ENCODE measurements at regions not wholly inside any gene's neighbourhood (a gene's known extent, or its start where the extent isn't known, plus 50 kb on each side); places are given as distances from the start of the nearest gene placed in this dataset.

GRCh38 chr11:92410526-92410925 lies 185.9 kb downstream of the FAT3 start:
- intact Hi-C loops (cut with micrococcal nuclease; ENCODE audit: unreplicated experiment) = no loop called here
- no peak overlapping the region for H3K4me3 ChIP-seq (replicated peaks in 1 of 3; ENCODE audit: insufficient read depth in 1 of 3, low read depth in 2 of 3, low read length in 3 of 3)
- no peak overlapping the region for H3K4me2 ChIP-seq (ENCODE audit: low read depth, low read length)
- H3K27ac ChIP-seq (ENCODE audit: extremely low read length, insufficient read depth, low read length) = no peak overlapping the region
- 90% methylated on average over 1 of the region's 1 CpG for WGBS (ENCODE audit: low lambda C conversion rate)
- FAIRE-seq (no peak), ATAC-seq (no peak), DNase-seq (ENCODE audit: low spot score) (no peak)
- no peaks in the 10 kb centered on the region for H3K27me3 ChIP-seq (ENCODE audit: control insufficient read depth in 1 of 2, insufficient read depth in 2 of 2, low read length in 2 of 2)
- no peaks in the 10 kb centered on the region for H3K36me3 ChIP-seq (replicated peaks in 1 of 2; ENCODE audit: control insufficient read depth in 1 of 2, insufficient read depth in 2 of 2, low read length in 2 of 2)
- H3K9me3 ChIP-seq (ENCODE audit: low read length) = no peaks in the 10 kb centered on the region
- no peaks in the 10 kb centered on the region for H4K20me1 ChIP-seq (ENCODE audit: insufficient read depth, low read length)
- H3K79me2 ChIP-seq (ENCODE audit: insufficient read depth, low read length) = no peaks in the 10 kb centered on the region
- POLR2A ChIA-PET = no interaction called here
- no peak for TF ChIP-seq NFKBIZ (CRISPR knock-in tag; IDR thresholded peaks at IDR 0.05)
- TF ChIP-seq ZNF563 (CRISPR knock-in tag; IDR thresholded peaks at IDR 0.05) = no peak
- no peak for TF ChIP-seq ZFP62 (CRISPR knock-in tag; IDR thresholded peaks at IDR 0.05)
- no peak for TF ChIP-seq ZNF720 (CRISPR knock-in tag; IDR thresholded peaks at IDR 0.05)
- no peak for TF ChIP-seq ZNF672 (CRISPR knock-in tag; IDR thresholded peaks at IDR 0.05)
- no peak for TF ChIP-seq AGO2 (optimal IDR thresholded peaks at IDR 0.05; ENCODE audit: low read depth, low read length)
- no peak for TF ChIP-seq MBD4 (IDR thresholded peaks at IDR 0.05; ENCODE audit: borderline replicate concordance, low read length)
- TF ChIP-seq IKZF4 (CRISPR knock-in tag; IDR thresholded peaks at IDR 0.05; ENCODE audit: borderline replicate concordance, low read depth, not compliant biosample characterization) = no peak
- no peak for TF ChIP-seq ZFP36 (IDR thresholded peaks at IDR 0.05; ENCODE audit: borderline replicate concordance, low read depth, low read length, partially characterized antibody)
- no peak for TF ChIP-seq CHD2 (IDR thresholded peaks at IDR 0.05; ENCODE audit: low read depth, low read length)
- TF ChIP-seq CAMTA2 (CRISPR knock-in tag; IDR thresholded peaks at IDR 0.05; ENCODE audit: borderline replicate concordance) = no peak
- TF ChIP-seq UBTF (CRISPR knock-in tag; IDR thresholded peaks at IDR 0.05) = no peak
- no peak overlapping the region for H2AFZ ChIP-seq (ENCODE audit: low read length)
- no peak overlapping the region for H3K9ac ChIP-seq (ENCODE audit: insufficient read depth, low read depth, low read length)
- in situ Hi-C loops (cut with HindIII; ENCODE audit: extremely low pct_ligation_motif_present, low pct_unique_long_range_greater_than_20kb) = no loop called here
- BruUV-seq (replicated peaks) = no TSS peak
- CTCF ChIA-PET (ENCODE audit: low intra/inter-chr PET ratio, low total read pairs) = no interaction called here
- H3K4me1 ChIP-seq (ENCODE audit: insufficient read depth, low read length) = no peaks in the 10 kb centered on the region
